Neutrophil (primary cell): ENCODE measurements at regions not wholly inside any gene's neighbourhood (a gene's known extent, or its start where the extent isn't known, plus 50 kb on each side); places are given as distances from the start of the nearest gene placed in this dataset.

ENCODE experiments used
- H3K27ac ChIP-seq: fragments of 200-600 bp; sonication (generic); 2 replicates; pipeline ENCODE4 v1.5.1; 2016; ENCODE audit warnings: mild to moderate bottlenecking, moderate library complexity
- H3K27me3 ChIP-seq: fragments of 200-600 bp; sonication (generic); 2 replicates; pipeline ENCODE4 v1.6.0; 2016; ENCODE audit warnings: mild to moderate bottlenecking
- H3K36me3 ChIP-seq: fragments of 200-600 bp; sonication (generic); 2 replicates; pipeline ENCODE4 v1.5.1; 2017
- H3K4me1 ChIP-seq, 2 experiments: fragments of 200-600 bp in 1 of 2; sonication (generic) in 1 of 2; 1 replicate in 1 of 2; 2 replicates in 1 of 2; pipeline versions ENCODE4 v1.5.1 to v1.6.1; 2013 to 2016; ENCODE audit warnings: low read depth in 1 of 2, low read length in 1 of 2, mild to moderate bottlenecking in 1 of 2, moderate library complexity in 1 of 2; ENCODE audit not compliant: control insufficient read depth in 1 of 2, insufficient read depth in 1 of 2
- H3K4me3 ChIP-seq, 2 experiments: fragments of 200-600 bp in 1 of 2; sonication (generic) in 1 of 2; 1 replicate in 1 of 2; 2 replicates in 1 of 2; pipeline ENCODE4 v1.5.1; 2013 to 2016; ENCODE audit warnings: low read depth in 1 of 2, low read length in 1 of 2, mild to moderate bottlenecking in 1 of 2, moderate library complexity in 1 of 2
- H3K9me3 ChIP-seq: fragments of 200-600 bp; sonication (generic); 2 replicates; pipeline ENCODE4 v1.5.1; 2016
- TF ChIP-seq, protein P1 (sequence below): fragments of 200-600 bp; sonication (generic); IDR thresholded peaks from 2 replicates; pipeline ENCODE4 v1.5.1; 2016; ENCODE audit warnings: antibody characterized with exemption

DNA sequence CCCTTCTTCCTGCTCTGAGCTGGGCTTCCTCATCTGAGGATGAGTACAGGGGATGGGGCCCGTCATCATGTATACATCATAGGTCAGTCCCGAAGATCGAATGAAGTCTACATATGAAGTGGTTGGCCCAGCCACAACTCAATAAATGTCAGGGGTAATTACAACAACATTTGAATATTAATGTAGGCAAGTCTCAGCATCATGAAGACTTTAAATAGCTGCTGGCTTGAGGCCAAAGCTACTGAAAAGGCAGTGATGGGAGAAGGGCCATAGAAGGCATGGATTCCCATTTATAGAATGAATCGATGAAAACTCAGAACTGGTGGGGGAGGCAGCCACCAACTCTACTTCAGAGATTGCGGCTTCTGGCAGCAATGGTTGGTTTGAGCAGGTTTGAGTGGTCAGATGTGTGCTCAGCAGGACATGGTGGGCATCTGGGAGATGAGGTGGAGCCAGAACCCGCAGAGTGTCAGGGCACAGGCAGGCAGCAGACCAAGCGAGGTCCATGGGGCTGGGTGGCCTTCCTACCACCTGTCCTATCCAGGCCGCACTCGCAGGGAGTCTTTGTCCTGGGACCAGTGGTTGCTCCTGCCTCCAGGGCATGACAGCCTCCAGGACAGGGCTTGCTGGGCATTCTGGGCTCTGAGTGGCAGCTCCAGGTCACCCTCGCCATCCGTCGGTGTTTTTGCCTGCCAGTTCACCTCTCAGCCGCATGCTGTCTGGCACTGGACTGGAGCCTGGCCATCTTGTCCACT is 919.1 kb downstream of the TBC1D22A start:
- H3K4me3 ChIP-seq: no peak overlapping the region
- H3K27me3 ChIP-seq: no peaks in the 10 kb centered on the region
- H3K36me3 ChIP-seq: no peaks in the 10 kb centered on the region
- H3K4me1 ChIP-seq: no peaks in the 10 kb centered on the region
- TF ChIP-seq, protein P1, sequence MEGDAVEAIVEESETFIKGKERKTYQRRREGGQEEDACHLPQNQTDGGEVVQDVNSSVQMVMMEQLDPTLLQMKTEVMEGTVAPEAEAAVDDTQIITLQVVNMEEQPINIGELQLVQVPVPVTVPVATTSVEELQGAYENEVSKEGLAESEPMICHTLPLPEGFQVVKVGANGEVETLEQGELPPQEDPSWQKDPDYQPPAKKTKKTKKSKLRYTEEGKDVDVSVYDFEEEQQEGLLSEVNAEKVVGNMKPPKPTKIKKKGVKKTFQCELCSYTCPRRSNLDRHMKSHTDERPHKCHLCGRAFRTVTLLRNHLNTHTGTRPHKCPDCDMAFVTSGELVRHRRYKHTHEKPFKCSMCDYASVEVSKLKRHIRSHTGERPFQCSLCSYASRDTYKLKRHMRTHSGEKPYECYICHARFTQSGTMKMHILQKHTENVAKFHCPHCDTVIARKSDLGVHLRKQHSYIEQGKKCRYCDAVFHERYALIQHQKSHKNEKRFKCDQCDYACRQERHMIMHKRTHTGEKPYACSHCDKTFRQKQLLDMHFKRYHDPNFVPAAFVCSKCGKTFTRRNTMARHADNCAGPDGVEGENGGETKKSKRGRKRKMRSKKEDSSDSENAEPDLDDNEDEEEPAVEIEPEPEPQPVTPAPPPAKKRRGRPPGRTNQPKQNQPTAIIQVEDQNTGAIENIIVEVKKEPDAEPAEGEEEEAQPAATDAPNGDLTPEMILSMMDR: no peak
- H3K9me3 ChIP-seq: no peaks in the 10 kb centered on the region
- H3K27ac ChIP-seq: no peak overlapping the region

DNA sequence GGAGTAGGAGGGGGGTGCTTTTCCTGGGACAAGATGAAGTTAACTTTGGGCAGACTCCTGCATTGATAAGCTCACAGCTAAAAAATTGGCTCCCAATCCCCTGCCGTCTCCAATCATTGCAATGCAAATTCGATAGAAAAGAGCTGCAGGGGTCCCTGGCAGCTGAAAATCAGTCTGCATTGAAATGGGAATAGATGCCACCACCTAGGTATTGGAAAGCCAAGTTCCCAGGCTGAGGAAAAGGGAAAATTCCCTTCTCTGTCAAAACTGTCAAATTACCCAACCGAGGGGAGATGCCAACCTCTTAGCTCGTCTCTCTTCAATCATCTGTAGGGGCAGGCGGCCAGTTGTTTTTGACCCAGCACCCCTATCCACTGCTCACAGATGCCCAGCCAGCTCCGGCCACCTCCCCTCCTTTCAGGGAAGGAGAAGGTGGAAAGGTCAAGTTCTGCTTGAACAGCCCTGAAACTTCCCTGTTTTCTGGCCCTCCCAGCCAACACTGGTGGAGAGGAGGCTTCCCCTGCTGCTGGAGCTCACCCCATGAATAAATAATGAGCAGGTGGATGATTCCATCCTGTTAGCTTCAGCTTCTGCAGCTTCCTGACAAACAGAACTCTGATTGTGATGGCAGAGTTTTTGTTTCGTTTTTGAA is 916.3 kb downstream of the TBC1D22A start:
- no peaks in the 10 kb centered on the region for H3K9me3 ChIP-seq
- H3K27me3 ChIP-seq: no peaks in the 10 kb centered on the region
- TF ChIP-seq, protein P1: no peak
- H3K4me3 ChIP-seq: no peak overlapping the region
- H3K27ac ChIP-seq: no peak overlapping the region
- H3K4me1 ChIP-seq: no peaks in the 10 kb centered on the region
- no peaks in the 10 kb centered on the region for H3K36me3 ChIP-seq

DNA sequence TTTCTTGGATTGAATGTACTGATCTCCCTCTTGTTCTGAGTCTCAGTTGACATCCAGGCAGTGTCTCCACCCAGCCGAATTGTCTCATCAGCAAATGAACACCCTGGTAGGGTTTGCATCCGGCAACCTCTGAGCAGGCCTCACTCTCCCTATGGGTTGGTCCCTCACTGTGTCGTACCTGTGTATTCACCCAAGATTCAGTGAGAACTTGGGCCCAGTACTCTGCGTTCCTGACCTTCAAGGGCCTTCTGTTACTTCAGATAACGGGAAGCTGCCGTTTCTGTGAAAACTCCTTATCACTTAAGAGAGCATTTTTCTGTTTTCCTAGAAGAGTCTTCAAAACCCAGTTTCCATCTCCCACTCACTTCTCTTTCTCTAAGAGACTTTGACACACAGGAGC is 915.6 kb downstream of the TBC1D22A start:
- Histone ChIP-seq H3K4me1 (no peaks in the 10 kb centered on the region), H3K4me3 (no peak overlapping the region), H3K9me3 (no peaks in the 10 kb centered on the region), H3K27me3 (no peaks in the 10 kb centered on the region), H3K27ac (no peak overlapping the region), H3K36me3 (no peaks in the 10 kb centered on the region)
- TF ChIP-seq, protein P1: no peak

DNA sequence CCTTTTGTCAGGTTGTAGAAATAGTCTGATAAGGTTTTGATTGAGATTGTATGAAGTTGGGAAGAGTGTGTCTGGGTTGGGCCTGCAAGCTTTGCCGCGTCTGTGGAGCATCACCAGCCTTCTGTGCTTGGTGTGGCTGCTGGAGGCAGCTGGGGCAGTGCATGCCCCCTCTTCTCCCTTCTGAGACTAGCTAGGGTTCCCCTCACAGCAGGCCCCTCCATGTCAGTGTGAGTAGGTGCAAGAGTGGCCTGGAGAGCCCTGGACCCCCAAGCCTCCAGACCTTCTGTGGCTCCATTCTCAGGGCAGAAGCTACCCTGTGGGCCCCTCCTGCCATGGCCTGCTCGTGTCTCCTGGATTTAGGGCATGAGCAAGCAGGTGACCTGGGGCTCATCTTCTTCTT is 914.2 kb downstream of the TBC1D22A start:
- H3K27ac ChIP-seq: no peak overlapping the region
- TF ChIP-seq, protein P1: no peak
- H3K36me3 ChIP-seq: no peaks in the 10 kb centered on the region
- H3K27me3 ChIP-seq: no peaks in the 10 kb centered on the region
- no peaks in the 10 kb centered on the region for H3K4me1 ChIP-seq
- H3K9me3 ChIP-seq: no peaks in the 10 kb centered on the region
- H3K4me3 ChIP-seq: no peak overlapping the region

DNA sequence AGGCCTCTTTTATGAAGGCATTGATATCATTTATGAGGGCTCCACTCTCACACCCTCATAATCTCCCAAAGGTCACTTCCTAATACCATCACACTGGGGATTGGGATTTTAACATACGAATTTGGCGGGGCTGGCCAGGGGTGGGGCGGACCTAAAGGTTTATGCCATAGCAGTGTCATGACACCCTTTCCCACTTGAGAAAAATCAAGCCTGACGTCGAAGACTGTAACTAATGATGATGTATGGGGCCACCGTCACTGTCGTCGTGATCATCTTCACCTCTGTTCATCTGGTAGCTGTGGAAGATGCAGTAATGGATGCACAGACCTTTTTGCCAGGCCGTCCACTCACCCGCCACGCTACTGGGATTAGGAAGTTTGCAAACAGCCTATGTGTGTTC is 912.1 kb downstream of the TBC1D22A start:
- no peaks in the 10 kb centered on the region for H3K27me3 ChIP-seq
- H3K27ac ChIP-seq: no peak overlapping the region
- H3K4me3 ChIP-seq: no peak overlapping the region
- H3K9me3 ChIP-seq: no peaks in the 10 kb centered on the region
- H3K36me3 ChIP-seq: no peaks in the 10 kb centered on the region
- H3K4me1 ChIP-seq: no peaks in the 10 kb centered on the region
- TF ChIP-seq, protein P1: no peak
